Stimulated activated CD4-positive, alpha-beta T cell treated with anti-CD3 and anti-CD28 coated beads, TNF-alpha, amount 100 ng/mL, for 24 hours (primary cell): ENCODE measurements at regions not wholly inside any gene's neighbourhood (a gene's known extent, or its start where the extent isn't known, plus 50 kb on each side); places are given as distances from the start of the nearest gene placed in this dataset.
"Not testable (repeated sequence)": the region's sequence is repeated elsewhere in the genome, so short reads cannot be mapped to it uniquely, and the experiment has no call there.

ENCODE experiments used
- DNase-seq, 3 experiments: peaks; one replicate each; pipeline ENCODE4 v3.0.0-alpha.2; 2020; ENCODE audit warnings: low read depth in 3 of 3

DNA sequence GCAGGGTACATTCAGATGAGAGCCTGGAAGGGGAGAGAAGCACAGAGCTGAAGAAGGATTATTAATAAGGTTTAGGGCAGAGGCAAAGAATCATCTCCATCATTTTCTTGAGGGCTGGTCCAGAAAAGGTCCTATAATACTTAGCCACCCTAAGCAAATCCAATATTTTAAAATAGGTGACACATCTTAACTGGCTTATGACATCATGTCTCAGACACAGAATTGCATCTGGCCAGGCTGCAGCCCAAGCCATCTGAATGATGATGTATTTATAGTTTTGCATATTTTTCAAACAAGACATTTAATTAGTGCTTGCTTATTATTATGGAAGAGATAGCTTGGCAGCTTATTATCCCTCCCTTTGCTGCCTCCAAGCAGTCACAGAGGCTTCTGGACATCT is 571.3 kb downstream of the SUCLG1 start:
- DNase-seq: no peak

DNA sequence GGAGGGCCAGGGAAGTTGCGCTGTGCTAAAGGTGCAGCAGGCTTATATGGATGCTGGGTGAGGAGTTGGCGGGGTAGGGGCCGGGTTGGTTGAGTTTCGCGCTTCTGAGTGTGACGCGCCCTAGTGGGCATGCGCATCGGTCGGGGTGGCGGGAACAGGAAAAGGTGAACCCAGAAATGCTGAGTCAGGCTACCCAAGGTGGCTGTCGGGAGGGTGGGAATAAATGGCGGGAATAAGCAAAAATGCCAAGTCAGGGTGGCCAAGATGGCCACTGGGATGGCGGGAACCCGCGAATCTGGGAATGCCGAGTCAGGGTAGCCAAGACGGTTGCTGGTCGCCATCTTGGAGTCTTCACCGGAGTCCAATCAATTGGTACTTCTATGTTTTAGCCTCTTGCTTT is 580.0 kb downstream of the SUCLG1 start:
- DNase-seq: no peak

DNA sequence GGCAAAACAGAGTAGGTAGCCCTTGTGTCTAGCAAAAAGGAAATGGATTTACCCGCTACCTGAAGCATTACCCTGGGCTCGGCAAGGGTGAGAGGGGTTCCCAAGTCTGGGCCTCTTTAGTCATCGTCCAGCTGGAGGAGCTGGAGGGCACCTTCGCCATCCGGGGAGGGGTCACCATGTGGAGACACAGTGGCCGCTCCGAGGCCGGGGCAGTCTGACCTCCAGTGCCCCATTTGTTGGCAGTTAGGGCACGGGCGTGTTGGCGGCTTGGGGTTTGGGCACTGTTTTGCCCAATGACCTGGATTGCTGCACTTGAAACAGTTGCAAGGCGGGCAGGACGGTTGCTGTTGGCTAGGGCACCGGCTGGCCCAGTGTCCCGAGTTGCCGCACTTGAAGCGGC is 581.8 kb downstream of the SUCLG1 start:
- not testable (repeated sequence) for DNase-seq

DNA sequence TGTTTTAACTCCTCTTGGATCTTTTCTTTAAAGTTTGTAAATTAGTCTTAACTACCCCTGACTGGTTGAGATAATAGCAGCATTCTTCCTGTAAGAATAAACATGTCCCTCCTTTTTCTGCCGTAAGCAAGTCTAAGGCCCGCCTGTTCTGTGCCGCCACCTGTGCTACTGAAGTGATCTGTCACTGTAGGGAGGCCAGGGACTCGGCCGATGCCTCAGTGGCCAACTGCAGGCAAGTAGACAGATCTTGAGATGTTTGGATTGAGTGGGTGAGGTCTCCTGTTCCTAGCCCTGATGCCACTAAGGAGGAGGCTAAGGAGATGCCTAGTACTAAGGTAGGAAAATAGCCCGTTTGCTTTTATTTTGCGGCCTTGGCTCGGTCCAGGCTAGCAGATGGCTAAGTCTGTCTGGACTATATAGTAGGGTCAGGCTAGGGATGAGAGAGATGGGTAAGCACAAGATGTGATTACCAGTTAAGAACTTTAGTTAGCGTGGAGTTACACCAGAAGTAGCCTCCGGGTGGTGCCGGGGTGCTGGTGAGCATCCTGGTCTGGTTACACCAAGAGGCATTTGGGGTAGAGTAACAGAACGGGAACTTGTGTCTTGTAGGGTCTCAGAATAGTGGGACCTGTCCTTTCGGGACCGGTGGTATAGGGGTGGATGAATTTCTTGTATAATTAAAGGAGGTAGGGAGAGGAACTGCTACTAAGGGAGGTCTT is 584.2 kb downstream of the SUCLG1 start:
- no peak for DNase-seq

DNA sequence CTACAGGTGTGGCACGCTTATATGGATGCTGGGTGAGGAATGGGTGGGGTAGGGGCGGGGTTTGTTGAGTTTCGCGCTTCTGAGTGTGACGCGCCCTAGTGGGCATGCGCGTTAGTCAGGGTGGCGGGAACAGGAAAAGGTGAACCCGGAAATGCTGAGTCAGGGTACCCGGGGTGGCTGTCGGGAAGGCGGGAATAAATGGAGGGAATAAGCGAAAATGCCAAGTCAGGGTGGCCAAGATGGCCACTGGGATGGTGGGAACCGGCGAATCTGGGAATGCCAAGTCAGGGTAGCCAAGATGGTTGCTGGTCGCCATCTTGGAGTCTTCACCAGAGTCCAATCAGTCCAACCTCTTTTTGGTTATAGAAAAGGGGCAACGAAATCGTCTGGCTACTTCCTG is 585.0 kb downstream of the SUCLG1 start:
- no peak for DNase-seq

DNA sequence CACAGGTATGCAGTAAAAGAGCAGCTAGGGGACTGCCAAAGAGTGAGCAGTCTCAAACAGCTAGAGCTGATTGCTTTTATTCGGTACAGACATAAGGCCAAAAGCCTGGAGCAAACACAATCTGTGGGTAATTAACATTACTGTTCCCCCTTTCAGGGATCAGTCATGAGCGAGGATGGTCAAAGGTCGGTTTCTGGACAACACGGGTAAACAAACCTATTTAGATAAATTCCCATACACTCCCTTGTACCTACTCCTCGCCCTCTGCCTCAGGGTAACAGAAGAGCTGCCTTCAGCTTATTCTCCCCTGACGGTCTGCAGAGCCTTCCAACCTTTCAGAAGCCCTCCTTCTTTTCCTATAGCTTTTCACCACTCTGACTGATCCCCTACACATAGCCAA is 586.0 kb downstream of the SUCLG1 start:
- DNase-seq: no peak

DNA sequence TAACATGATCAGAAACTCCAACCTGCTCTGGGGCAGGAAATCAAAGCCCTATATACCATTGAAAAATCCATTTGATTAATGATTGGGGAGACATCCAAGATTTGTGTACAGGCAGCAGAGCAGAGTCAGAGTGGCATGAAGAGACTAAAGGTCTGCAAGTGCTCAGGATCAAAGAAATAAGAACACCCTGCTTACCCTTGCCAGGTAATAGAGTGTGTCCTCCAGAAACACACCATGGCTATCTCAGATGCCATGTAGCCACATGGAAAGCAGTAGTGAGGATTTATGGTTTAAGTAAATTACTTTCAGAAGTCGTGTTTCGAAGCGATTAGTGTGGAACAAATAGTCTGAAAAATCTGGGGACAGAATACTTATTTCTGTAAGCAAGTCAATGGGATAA is 592.9 kb downstream of the SUCLG1 start:
- DNase-seq: no peak

DNA sequence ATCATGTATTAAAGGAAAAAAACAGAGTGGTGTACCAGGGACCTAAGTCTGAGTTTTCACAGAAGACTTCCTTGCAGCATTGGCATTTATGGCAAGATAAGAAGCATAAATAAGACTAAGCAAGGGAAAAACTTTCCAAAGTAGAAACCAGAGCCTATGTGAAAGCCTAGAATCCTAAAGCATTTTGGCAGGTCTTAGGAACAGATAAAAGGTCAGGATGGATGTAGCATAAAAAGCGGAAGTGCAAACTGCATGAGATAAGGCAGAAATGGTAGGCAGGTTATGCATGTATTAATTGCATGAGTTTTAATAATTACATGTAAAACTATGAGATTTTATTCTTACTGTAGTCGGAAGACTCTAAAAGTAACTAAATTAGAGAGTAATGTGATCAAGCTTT is 596.5 kb downstream of the SUCLG1 start:
- no peak for DNase-seq

DNA sequence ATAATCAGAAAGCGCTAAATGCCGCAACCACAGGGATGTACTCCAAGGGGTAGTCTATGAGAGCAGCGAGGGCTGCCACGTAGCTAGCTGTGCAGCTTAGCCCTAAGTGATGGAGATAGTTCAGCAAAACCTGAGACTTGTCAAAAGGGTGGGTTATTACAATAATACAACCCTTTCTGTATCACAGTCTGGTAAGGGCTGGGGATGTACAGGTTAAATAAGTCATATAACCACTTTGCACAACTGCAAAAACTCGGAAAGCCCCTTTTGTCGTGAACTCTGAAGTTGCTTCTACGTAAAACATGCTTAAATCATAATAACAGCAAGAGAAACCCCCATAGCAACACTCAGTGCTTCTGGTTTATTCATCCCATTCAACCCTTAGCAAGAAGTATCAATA is 598.8 kb downstream of the SUCLG1 start:
- no peak for DNase-seq

DNA sequence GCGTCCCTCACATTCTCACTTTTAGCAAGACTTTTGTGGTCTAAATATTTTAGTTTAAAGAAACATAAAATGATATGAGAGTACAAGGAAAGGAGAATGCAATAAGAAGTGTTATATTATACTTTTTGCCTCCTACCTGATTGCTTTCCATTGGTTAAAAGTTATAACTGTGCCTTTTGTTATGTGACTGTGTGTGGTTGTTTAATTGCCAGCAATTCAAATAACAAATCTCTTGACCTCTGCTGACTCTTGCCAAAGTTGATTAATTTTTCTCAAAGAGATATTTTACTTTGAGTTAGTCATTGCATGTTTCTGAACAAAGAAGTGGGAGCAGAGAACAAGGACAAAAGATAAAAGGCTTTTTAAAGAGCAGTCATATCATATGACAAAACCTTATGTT is 599.5 kb downstream of the SUCLG1 start:
- no peak for DNase-seq

DNA sequence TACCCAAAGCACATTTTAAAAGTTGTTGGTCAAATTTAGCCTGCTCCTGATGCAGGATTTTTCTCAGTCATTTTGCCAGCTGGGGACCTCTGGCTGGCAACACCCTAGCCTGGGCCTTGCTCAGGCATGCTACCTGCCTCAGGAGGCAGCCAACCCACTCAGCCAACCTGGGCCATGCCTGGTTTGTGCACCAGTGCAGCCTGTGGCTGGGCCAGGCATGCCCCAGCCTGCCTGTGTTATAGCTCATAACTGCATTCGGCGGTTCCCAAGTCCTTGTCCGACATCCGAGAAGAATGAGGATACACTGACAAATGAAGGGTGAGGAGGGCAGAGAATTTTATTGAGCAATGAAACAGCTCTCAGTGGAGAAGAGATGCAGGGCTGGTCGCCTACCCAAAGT is 608.0 kb downstream of the SUCLG1 start:
- no peak for DNase-seq

DNA sequence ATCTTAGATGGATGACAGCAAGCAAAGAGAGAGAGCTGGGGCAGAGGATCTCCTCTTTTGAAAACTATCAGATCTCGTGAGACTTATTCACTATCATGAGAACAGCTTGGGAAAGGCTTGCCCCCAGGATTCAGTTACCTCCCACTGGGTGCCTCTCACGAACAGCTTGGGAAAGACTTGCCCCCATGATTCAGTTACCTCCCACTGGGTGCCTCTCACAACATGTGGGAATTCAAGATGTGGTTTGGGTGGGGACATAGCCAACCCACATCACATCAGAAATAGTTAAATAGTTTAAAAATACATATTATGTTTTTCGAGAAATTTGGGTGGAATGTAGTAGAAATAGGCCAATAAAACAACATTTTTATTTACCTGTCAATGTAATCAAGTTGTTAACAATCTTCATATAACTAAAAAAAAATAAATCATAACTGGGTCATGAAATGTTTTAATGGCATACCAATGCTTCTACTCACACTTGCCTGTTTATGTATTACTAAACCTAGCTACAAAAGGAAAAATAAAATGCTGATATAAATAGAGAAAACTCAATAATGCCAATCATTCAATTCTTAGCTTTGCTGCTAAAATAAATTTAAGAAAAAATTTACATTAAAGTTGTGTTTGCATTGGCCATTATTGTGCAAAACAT is 608.9 kb downstream of the SUCLG1 start:
- DNase-seq: no peak

DNA sequence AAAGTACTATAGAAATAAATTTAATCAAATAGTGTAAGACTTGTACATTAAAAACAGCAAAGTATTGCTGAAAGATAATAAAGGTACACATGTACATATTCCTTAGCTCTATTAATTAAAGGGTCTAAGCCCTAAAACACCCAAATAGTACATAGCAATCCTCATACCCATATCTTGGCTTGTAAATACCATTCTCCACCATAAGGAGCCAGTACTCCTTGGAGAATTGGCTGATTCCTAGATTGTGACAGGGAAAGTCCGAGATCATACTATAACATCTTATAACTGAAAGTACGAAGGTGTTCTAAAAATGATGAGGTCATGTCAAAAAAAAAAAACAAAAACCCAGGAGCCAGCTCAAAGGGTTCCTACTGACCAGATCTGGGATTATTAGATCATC is 614.6 kb downstream of the SUCLG1 start:
- no peak for DNase-seq

DNA sequence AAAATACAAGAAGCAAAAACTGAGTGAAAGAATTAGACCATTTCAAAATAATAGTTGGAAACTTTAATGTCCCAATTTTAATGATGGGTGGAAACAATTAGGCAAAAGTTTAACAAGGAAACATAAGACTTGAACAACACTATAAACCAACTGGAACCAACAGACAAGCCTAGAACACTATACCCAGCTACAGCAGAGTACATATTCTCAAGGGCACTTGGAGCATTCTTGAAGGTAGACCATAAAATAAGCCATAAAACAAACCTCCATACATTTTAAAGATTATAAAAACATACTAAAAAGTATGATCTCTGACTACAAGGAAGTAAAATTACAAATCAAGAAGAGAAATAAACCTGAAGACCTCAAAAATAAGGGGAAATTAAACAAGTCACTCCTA is 616.7 kb downstream of the SUCLG1 start:
- no peak for DNase-seq

DNA sequence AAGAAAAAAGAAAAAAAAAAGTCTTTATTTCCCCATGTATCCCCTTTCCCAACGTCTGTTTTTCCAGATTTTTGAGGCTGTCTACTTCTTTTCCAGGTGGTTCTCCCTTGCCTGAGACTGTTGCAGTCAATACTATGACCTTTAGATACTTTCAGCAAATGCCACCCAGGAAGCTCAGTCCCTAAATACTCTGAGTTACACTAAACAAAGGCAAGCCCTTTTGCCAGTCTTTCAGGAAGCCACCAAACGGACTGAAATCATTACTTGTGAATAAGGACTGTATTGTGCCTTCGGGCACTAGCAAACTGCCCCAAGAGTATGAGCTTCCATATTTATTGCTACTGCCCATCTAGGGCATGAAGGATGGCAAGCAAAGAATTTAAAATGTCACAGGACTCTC is 621.3 kb downstream of the SUCLG1 start:
- no peak for DNase-seq

DNA sequence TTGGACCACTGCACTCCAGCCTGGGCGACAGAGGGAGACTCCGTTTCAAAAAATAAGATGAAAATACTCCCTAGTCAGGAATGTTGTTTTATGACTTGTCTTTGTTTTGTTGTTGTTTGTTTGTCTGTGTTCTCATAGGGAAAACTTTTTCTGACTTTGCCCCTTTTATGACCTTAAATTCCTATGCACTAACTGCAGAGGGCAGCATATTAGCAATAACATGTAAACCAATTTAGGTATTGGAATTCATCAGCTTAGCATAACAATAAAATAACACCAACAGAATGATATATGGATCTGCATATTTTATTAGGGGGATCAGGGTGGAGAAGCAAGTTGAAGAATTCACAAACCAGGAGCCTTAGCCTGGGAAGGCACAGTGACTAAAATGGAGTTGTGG is 631.5 kb downstream of the SUCLG1 start:
- no peak for DNase-seq

DNA sequence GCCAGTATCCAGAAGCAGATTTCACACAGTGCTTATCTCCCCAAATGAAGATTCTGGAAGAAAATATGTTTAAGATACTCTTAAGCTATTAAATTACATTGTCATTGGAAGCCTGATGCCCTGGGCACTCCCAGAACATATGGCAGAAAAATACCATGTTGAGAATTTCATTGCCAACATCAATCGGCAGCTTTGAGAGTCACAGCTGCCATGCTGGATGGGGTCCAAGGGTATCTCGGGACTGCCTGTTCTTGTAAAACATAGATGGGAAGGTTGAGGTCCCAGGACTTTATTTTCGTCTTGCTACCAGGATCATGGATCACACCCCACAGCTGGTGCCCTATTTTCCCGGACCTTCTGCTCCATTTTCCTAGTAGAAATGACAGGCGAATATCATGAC is 632.5 kb downstream of the SUCLG1 start:
- no peak for DNase-seq

DNA sequence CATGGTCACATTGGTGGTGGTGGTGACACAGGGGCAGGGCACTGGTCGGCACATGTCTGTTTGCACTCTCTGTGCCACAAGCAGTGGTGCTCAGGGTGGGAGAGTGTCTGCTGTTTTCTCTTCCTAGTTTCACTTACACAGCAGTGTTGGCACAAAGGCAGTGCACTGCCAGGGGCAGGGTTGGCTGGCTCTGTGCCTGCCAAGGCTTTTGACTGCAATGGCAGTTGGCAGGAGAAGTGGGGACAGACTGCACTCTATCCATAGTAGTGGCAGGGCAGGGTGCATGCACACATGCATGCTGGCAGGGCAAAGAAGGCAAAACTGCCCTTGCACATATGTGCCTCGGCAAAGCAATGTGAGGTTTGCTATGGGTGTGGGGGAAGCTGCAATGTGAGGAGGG is 635.9 kb downstream of the SUCLG1 start:
- no peak for DNase-seq

DNA sequence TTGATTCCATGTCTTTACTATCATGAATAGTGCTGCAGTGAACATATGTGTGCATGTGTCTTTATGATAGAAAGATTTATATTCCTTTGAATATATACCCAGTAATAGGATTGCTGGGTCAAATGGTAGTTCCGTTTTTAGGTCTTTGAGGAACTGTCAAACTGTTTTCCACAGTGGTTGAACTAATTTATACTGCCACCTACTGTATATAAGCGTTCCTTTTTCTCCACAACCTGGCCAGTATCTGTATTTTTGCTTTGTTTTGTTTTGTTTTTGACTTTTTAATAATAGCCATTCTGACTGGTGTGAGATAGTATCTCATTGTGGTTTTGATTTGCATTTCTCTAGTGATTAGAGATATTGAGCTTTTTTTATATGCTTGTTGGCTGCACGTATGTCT is 641.6 kb downstream of the SUCLG1 start:
- DNase-seq: no peak

DNA sequence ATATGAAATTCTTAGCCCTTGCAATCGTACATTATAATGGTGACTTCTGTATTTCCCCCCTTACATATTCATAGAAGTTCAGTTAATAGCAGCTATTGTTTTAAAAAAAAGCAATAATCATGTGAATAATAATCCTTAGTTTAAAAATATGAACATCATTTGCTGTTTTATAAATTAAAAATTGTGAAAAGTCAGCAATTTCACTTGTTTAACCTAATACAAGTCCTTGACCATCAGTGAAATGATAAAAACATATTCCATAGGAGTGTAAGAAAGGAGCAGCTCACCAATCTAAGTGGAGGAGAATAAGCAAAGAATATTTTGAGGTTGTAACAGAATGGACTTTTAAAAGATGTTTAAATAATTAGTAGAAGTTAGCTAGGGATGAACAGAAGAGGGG is 650.2 kb downstream of the SUCLG1 start:
- DNase-seq: no peak

DNA sequence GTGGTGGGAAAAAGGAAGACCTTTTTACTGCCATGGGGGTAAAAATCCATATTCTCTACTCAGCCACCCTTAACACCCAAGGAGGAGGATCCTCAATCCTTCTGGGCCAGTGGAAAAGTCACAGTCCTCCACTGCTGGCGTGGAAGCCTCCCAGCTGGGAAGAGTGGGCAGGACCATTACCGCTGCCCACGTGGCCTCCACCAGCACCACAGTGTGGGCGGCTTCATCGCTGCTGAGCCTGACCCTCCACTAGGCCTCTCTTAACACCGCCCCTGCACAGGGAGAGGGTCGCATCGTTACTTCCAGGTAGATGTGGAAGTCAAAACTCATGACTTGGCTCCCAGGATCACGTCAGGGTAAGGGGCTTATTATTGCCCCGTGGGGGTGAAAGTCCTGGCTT is 656.5 kb downstream of the SUCLG1 start:
- DNase-seq: no peak

DNA sequence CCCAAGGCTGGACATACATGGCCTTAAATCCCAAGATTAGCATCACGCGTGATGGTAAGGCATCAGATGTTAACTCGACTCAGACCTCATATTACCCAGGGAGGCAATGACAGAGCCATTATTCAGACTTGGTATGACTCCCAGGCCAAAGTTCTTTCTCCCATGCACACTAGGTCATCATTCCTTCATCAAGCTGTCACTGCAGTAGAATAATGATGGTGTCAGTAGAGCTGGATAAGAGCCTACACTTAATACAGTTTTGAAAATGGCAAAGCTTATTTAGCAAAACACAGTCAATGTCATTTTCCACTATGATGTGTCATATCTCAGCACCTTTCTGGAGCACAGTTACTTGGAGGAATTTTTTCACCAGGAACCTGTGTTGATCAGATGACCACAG is 663.3 kb downstream of the SUCLG1 start:
- DNase-seq: no peak

DNA sequence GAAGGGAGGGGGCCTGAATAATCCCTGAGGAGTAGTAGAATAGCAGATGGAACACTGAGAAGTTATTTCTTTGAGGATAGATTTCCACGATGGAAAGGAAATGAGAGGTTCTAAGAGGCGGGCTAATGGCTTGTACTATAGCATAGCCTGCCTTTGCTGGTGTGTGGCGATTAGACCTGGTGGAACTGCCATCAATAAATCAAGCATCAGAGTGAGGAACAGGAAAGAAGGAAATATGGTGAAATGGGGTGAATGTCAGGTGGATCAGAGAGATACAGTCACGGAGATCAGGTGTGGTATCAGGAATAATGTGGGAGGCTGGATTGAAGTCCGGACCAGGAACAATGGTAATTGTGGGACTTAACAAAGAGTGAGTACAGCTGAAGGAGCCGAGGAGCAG is 668.6 kb downstream of the SUCLG1 start:
- DNase-seq: not testable (repeated sequence)

DNA sequence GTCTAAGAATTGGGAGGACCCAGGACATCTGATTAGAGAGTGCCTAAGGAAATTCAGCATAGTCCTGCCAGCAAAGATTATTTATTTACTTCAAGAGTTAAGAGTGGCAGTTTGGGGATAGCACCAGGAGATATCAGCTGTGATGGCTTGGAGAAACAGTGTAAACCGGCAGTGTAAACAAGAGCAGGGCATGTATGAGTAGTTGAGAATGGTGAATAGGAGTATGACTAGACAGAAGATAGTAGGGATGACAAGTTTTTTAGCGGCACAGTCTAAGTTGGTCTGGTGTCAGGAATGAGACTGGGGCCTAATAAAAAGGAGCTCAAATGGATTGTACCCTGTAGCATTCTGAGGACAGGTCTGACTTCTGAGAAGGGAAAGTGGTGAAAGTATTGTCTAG is 669.4 kb downstream of the SUCLG1 start:
- not testable (repeated sequence) for DNase-seq
